Aorta (tissue), 5 donors: ENCODE measurements at regions not wholly inside any gene's neighbourhood (a gene's known extent, or its start where the extent isn't known, plus 50 kb on each side); places are given as distances from the start of the nearest gene placed in this dataset.

Experiments
- ATAC-seq: fragments of 200-7000 bp; cut with Tn5 transposase; one replicate; pipeline ENCODE4 v1.9.1; 2022; ENCODE audit warnings: moderate library complexity; ENCODE audit not compliant: low FRiP score
- DNase-seq, 2 donors: peaks; one replicate each; pipeline ENCODE4 v3.0.0-alpha.2; 2020
- H3K27ac ChIP-seq, 2 donors: one replicate each; pipeline ENCODE4 v1.5.1; 2013; ENCODE audit warnings: low read length in 2 of 2, mild to moderate bottlenecking in 2 of 2, moderate library complexity in 2 of 2, control low read depth in 1 of 2, inconsistent platforms in 1 of 2, low read depth in 1 of 2
- H3K27me3 ChIP-seq, 2 donors: one replicate each; pipeline ENCODE4 v1.6.1; 2013; ENCODE audit warnings: control low read depth in 1 of 2, low read length in 1 of 2, mild to moderate bottlenecking in 1 of 2, moderate library complexity in 1 of 2; ENCODE audit not compliant: insufficient read depth in 2 of 2, control insufficient read depth in 1 of 2
- H3K36me3 ChIP-seq, 2 donors: one replicate each; pipeline ENCODE4 v1.6.1; 2013; ENCODE audit warnings: control low read depth in 1 of 2, low read length in 1 of 2, mild to moderate bottlenecking in 1 of 2; ENCODE audit not compliant: insufficient read depth in 2 of 2, control insufficient read depth in 1 of 2
- H3K4me1 ChIP-seq, 2 donors: one replicate each; pipeline ENCODE4 v1.6.1; 2013; ENCODE audit warnings: low read length in 2 of 2, control low read depth in 1 of 2, mild to moderate bottlenecking in 1 of 2, moderate library complexity in 1 of 2; ENCODE audit not compliant: insufficient read depth in 2 of 2, control insufficient read depth in 1 of 2
- H3K4me3 ChIP-seq, 2 donors: one replicate each; pipeline ENCODE4 v1.5.1; 2013; ENCODE audit warnings: low read length in 2 of 2, control low read depth in 1 of 2, mild to moderate bottlenecking in 1 of 2
- H3K9me3 ChIP-seq: one replicate; pipeline ENCODE4 v1.6.1; 2013; ENCODE audit warnings: mild to moderate bottlenecking, low read length; ENCODE audit not compliant: control insufficient read depth
- WGBS, 2 donors: extraction: QIAGEN DNeasy Blood & Tissue Kit; methylation state at CpG; one replicate each; pipeline ENCODE4 v1.1.7; 2013; 5-methylcytosine and 5-hydroxymethylcytosine counted together
- intact Hi-C, 2 donors: fragments of 100-400 bp; cut with DNase I; formaldehyde crosslinking; loops; one replicate each; pipeline versions ENCODE4 v1.14.2 to v1.15.0; 2022
- donor health status: healthy with polysubstance abuse.
- donor health status: Bipolar disorder and iron deficiency.
- donor health status: DM: no; HTN: no; CAD: no.
- donor health status: DM: no; HTN: no; CAD: no.
- donor health status: DM: yes; HTN: yes; CAD: no.

DNA sequence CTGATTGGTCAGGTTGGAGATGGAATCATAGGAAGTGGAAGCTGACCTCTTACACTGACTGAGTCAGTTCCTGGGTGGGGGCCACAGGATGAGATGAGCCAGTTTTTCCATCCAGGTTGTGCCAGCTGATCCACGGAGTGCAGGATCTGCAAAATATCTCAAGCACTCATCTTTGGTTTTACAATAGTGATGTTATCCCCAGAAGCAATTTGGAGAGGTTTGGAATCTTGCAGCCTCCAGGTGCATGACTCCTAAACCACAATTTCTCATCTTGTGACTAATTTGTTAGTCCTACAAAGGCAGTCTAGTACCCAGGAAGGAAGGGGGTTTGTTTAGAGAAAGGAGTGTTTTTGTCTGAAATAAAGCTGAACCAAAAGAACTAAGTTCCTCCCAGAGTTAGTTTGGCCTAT lies 212.8 kb downstream of the SLITRK6 start:
- Histone ChIP-seq H3K36me3 (no peaks in the 10 kb centered on the region), H3K27me3 (no peaks in the 10 kb centered on the region), H3K4me3 (no peak overlapping the region), H3K9me3 (peaks cover 1% of the 10 kb centered on the region), H3K4me1 (no peaks in the 10 kb centered on the region), H3K27ac (no peak overlapping the region)
- DNase-seq (no peak), ATAC-seq (no peak)
- WGBS, 2 donors, result 87 to 89% methylated on average over 1 of the region's 1 CpG
- intact Hi-C loops, result no loop called here

- DNase-seq, result no peak
- WGBS, 2 donors, result 84 to 86% methylated on average over 1 of the region's 1 CpG
- no peak overlapping the region for H3K4me3 ChIP-seq
- no peaks in the 10 kb centered on the region for H3K36me3 ChIP-seq
- intact Hi-C loops, result no loop called here
- no peak overlapping the region for H3K27ac ChIP-seq
- no peaks in the 10 kb centered on the region for H3K27me3 ChIP-seq
- no peaks in the 10 kb centered on the region for H3K4me1 ChIP-seq
- no peak for ATAC-seq
- peaks cover 1% of the 10 kb centered on the region for H3K9me3 ChIP-seq
These were observed 216.3 kb downstream of the SLITRK6 start for GRCh38 chr13:85582890-85583289.

- no peak for ATAC-seq
- H3K27ac ChIP-seq, result no peak overlapping the region
- intact Hi-C loops, result no loop called here
- H3K9me3 ChIP-seq, result no peaks in the 10 kb centered on the region
- H3K36me3 ChIP-seq, result no peaks in the 10 kb centered on the region
- H3K4me1 ChIP-seq, result no peaks in the 10 kb centered on the region
- DNase-seq, result no peak
- H3K27me3 ChIP-seq, result no peaks in the 10 kb centered on the region
- no peak overlapping the region for H3K4me3 ChIP-seq
These were observed 224.1 kb downstream of the SLITRK6 start for GRCh38 chr13:85575110-85575509.

DNA sequence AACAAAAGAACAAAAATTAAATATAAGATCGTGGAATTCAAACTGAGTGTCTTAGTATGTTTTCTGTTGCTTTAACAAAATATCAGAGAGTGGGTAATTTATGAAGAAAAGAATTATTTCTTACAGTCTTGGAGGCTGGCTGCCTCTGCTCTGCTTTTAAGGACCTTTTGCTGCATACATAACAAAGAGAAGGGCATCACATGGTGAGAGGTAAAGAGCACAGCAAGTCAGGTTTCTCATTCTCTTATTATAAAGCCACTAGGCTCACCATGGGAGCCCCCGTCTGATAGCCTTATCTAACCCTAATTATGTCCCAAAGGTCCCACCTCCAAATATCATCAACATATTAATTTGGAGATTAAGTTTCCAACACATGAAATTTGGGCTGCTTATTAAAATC lies 231.3 kb downstream of the SLITRK6 start:
- H3K4me3 ChIP-seq, result no peak overlapping the region
- no peaks in the 10 kb centered on the region for H3K9me3 ChIP-seq
- no peak overlapping the region for H3K27ac ChIP-seq
- intact Hi-C loops, result no loop called here
- 78 to 79% methylated on average over 2 of the region's 2 CpGs for WGBS, 2 donors
- ATAC-seq, result no peak
- DNase-seq, result no peak
- no peaks in the 10 kb centered on the region for H3K27me3 ChIP-seq
- no peaks in the 10 kb centered on the region for H3K36me3 ChIP-seq
- H3K4me1 ChIP-seq, result no peaks in the 10 kb centered on the region

DNA sequence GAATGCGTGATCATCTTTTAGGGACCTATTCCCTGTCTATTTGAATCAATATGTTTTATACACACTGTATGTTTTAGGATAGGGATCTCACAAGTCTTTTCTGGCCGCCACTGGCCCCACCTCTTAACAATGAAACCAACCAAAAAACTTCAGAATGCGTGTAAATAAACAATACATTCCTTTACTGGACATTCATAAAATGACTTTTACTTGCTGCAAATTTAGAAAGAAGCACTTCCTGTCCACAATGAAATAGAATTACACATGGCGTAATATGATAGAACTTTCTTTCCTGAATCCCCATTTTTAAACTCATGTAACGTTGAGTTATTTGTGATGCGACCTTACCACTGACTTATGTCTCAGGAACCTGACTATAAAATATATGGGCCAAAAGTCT lies 233.6 kb downstream of the SLITRK6 start:
- Histone ChIP-seq H3K27ac (no peak overlapping the region), H3K4me3 (no peak overlapping the region), H3K36me3 (no peaks in the 10 kb centered on the region), H3K4me1 (no peaks in the 10 kb centered on the region), H3K27me3 (no peaks in the 10 kb centered on the region), H3K9me3 (no peaks in the 10 kb centered on the region)
- ATAC-seq, result no peak
- WGBS, 2 donors, result 75 to 79% methylated on average over 6 of the region's 6 CpGs
- DNase-seq, result no peak
- intact Hi-C loops, result no loop called here

- intact Hi-C loops, result no loop called here
- DNase-seq (no peak), ATAC-seq (no peak)
- no peaks in the 10 kb centered on the region for H3K4me1 ChIP-seq
- WGBS, 2 donors, result 84 to 93% methylated on average over 1 of the region's 1 CpG
- no peaks in the 10 kb centered on the region for H3K27me3 ChIP-seq
- no peaks in the 10 kb centered on the region for H3K9me3 ChIP-seq
- no peaks in the 10 kb centered on the region for H3K36me3 ChIP-seq
- H3K4me3 ChIP-seq, result no peak overlapping the region
- no peak overlapping the region for H3K27ac ChIP-seq
These were observed 234.6 kb downstream of the SLITRK6 start for GRCh38 chr13:85564598-85564997.

DNA sequence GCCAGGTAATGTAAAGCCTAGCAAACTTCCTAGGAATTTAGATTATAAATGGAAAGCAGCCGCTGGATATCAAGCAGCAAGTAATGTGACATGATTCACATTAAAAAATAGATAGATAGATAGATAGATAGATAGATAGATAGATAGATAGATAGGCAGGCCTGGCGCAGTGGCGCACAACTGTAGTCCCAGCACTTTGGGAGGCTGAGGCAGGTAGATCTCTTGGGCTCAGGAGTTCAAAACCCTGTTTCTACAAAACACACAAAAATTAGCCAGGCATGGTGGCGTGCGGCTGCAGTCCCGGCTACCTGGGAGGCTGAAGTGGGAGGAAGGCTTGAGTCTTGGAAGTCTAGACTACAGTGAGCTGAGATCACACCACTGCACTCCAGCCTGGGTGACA lies 236.9 kb downstream of the SLITRK6 start:
- ATAC-seq (no peak), DNase-seq (no peak)
- Histone ChIP-seq H3K36me3 (no peaks in the 10 kb centered on the region), H3K27me3 (no peaks in the 10 kb centered on the region), H3K4me3 (no peak overlapping the region), H3K9me3 (no peaks in the 10 kb centered on the region), H3K4me1 (no peaks in the 10 kb centered on the region), H3K27ac (no peak overlapping the region)
- intact Hi-C loops, result no loop called here
- WGBS, 2 donors, result 95 to 99% methylated on average over 6 of the region's 6 CpGs

- DNase-seq (no peak), ATAC-seq (no peak)
- Histone ChIP-seq H3K36me3 (no peaks in the 10 kb centered on the region), H3K4me3 (no peak overlapping the region), H3K27ac (no peak overlapping the region), H3K9me3 (no peaks in the 10 kb centered on the region), H3K4me1 (no peaks in the 10 kb centered on the region), H3K27me3 (no peaks in the 10 kb centered on the region)
- intact Hi-C loops, result no loop called here
- WGBS, 2 donors, result 26 to 40% methylated on average over 6 of the region's 6 CpGs
These were observed 241.3 kb downstream of the SLITRK6 start for GRCh38 chr13:85557691-85558467.

DNA sequence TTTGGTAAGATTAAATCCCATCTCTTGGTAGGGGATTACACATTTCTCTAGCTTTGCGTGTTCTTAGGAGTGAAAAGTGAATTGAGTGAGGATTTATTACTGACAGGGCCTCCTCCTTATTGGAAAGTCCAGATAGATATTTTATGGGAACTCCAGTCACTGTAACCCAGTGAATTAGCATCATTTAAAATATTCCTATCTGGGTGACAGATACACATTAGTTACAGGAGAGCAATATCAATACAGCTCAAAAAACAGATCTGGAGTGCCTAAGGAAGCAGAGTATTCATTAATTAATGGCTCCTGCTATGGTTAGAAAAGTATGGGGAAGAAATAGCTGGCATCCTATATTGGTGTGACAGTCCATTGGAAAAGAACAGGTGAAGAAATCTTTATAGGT lies 248.2 kb downstream of the SLITRK6 start:
- Histone ChIP-seq H3K4me3 (no peak overlapping the region), H3K36me3 (no peaks in the 10 kb centered on the region), H3K27ac (no peak overlapping the region), H3K4me1 (peaks cover 0 to 2% of the 10 kb centered on the region in 2 donors), H3K27me3 (no peaks in the 10 kb centered on the region), H3K9me3 (peaks cover 2% of the 10 kb centered on the region)
- intact Hi-C loops, result no loop called here
- ATAC-seq, result no peak
- 91 to 94% methylated on average over 1 of the region's 1 CpG for WGBS, 2 donors
- no peak for DNase-seq
